Activated naive CD8-positive, alpha-beta T cell treated with anti-CD3 and anti-CD28 coated beads, Interleukin-2, amount 50 U/mL, for 24 hours (primary cell): ENCODE measurements at regions not wholly inside any gene's neighbourhood (a gene's known extent, or its start where the extent isn't known, plus 50 kb on each side); places are given as distances from the start of the nearest gene placed in this dataset.

Experiments used
- ATAC-seq: fragments of 150-1000 bp; cut with Tn5 transposase; one replicate; pipeline ENCODE4 v1.10.0; 2021
- DNase-seq: peaks from one replicate; pipeline ENCODE4 v3.0.0; 2021
- H3K27ac Mint-ChIP-seq: one replicate; pipeline ENCODE4 v1.8.0; 2021; ENCODE audit warnings: mild to moderate bottlenecking, mixed read lengths
- H3K27me3 Mint-ChIP-seq: one replicate; pipeline ENCODE4 v1.8.0; 2021; ENCODE audit warnings: mixed read lengths
- H3K36me3 Mint-ChIP-seq: one replicate; pipeline ENCODE4 v1.8.0; 2021; ENCODE audit warnings: low read depth, mixed read lengths
- H3K4me1 Mint-ChIP-seq: one replicate; pipeline ENCODE4 v1.8.0; 2021; ENCODE audit warnings: mixed read lengths
- H3K4me3 Mint-ChIP-seq: one replicate; pipeline ENCODE4 v1.8.0; 2021; ENCODE audit warnings: mild to moderate bottlenecking, moderate library complexity, mixed read lengths
- H3K9me3 Mint-ChIP-seq: one replicate; pipeline ENCODE4 v1.8.0; 2021; ENCODE audit warnings: mixed read lengths

- Mint-ChIP-seq H3K9me3 (peaks cover 5% of the 10 kb centered on the region), H3K27ac (peak overlapping the region; percentile 87), H3K4me3 (peak overlapping the region; percentile 18), H3K36me3 (peaks cover 2% of the 10 kb centered on the region), H3K4me1 (peaks cover 43% of the 10 kb centered on the region), H3K27me3 (peaks cover 20% of the 10 kb centered on the region)
- peak; percentile 79 for ATAC-seq
- DNase-seq, result no peak
Observed at GRCh38 chr10:8577686-8578085, 523.2 kb downstream of the GATA3 start.

- Mint-ChIP-seq H3K9me3 (no peaks in the 10 kb centered on the region), H3K4me3 (no peak overlapping the region), H3K4me1 (peaks cover 33% of the 10 kb centered on the region), H3K36me3 (no peaks in the 10 kb centered on the region), H3K27me3 (peaks cover 10% of the 10 kb centered on the region), H3K27ac (no peak overlapping the region)
- no peak for DNase-seq
- ATAC-seq, result no peak
Observed at GRCh38 chr10:8581521-8582225, 527.2 kb downstream of the GATA3 start.

- no peaks in the 10 kb centered on the region for H3K9me3 Mint-ChIP-seq
- peaks cover 24% of the 10 kb centered on the region for H3K27me3 Mint-ChIP-seq
- no peak overlapping the region for H3K27ac Mint-ChIP-seq
- peaks cover 25% of the 10 kb centered on the region for H3K4me1 Mint-ChIP-seq
- ATAC-seq (no peak), DNase-seq (no peak)
- H3K4me3 Mint-ChIP-seq, result no peak overlapping the region
- H3K36me3 Mint-ChIP-seq, result no peaks in the 10 kb centered on the region
Observed at GRCh38 chr10:8583096-8583495, 528.6 kb downstream of the GATA3 start.

- DNase-seq (no peak), ATAC-seq (no peak)
- Mint-ChIP-seq H3K36me3 (no peaks in the 10 kb centered on the region), H3K27ac (no peak overlapping the region), H3K9me3 (no peaks in the 10 kb centered on the region), H3K27me3 (peaks cover 34% of the 10 kb centered on the region), H3K4me3 (no peak overlapping the region), H3K4me1 (peaks cover 15% of the 10 kb centered on the region)
Observed at GRCh38 chr10:8584666-8585065, 530.2 kb downstream of the GATA3 start.

- Mint-ChIP-seq H3K4me1 (peaks cover 15% of the 10 kb centered on the region), H3K27ac (peak overlapping the region; percentile 52), H3K9me3 (no peaks in the 10 kb centered on the region), H3K4me3 (no peak overlapping the region), H3K27me3 (peaks cover 31% of the 10 kb centered on the region), H3K36me3 (no peaks in the 10 kb centered on the region)
- DNase-seq (no peak), ATAC-seq (peak; percentile 80)
Observed at GRCh38 chr10:8586504-8586903, 532.0 kb downstream of the GATA3 start.

- Mint-ChIP-seq H3K36me3 (no peaks in the 10 kb centered on the region), H3K4me1 (peaks cover 12% of the 10 kb centered on the region), H3K9me3 (no peaks in the 10 kb centered on the region), H3K4me3 (no peak overlapping the region), H3K27ac (no peak overlapping the region), H3K27me3 (peaks cover 31% of the 10 kb centered on the region)
- DNase-seq (no peak), ATAC-seq (no peak)
Observed at GRCh38 chr10:8588135-8588534, 533.6 kb downstream of the GATA3 start.

- Mint-ChIP-seq H3K4me1 (peaks cover 12% of the 10 kb centered on the region), H3K27ac (no peak overlapping the region), H3K27me3 (peaks cover 24% of the 10 kb centered on the region), H3K4me3 (no peak overlapping the region), H3K36me3 (no peaks in the 10 kb centered on the region), H3K9me3 (no peaks in the 10 kb centered on the region)
- DNase-seq, result no peak
- ATAC-seq, result no peak
Observed at GRCh38 chr10:8590518-8590917, 536.0 kb downstream of the GATA3 start.

GRCh38 chr10:8591640-8592039, 537.2 kb downstream of the GATA3 start:
- DNase-seq, result no peak
- no peak for ATAC-seq
- no peaks in the 10 kb centered on the region for H3K9me3 Mint-ChIP-seq

GRCh38 chr10:8594176-8594575, 539.7 kb downstream of the GATA3 start:
- Mint-ChIP-seq H3K27ac (no peak overlapping the region), H3K36me3 (no peaks in the 10 kb centered on the region), H3K27me3 (peaks cover 6% of the 10 kb centered on the region), H3K9me3 (no peaks in the 10 kb centered on the region), H3K4me3 (no peak overlapping the region), H3K4me1 (no peaks in the 10 kb centered on the region)
- ATAC-seq, result no peak
- no peak for DNase-seq

More at GRCh38 chr10:8591640-8592039, 537.2 kb downstream of the GATA3 start:
- Mint-ChIP-seq H3K36me3 (no peaks in the 10 kb centered on the region), H3K4me1 (peaks cover 6% of the 10 kb centered on the region), H3K4me3 (no peak overlapping the region), H3K27me3 (peaks cover 26% of the 10 kb centered on the region), H3K27ac (no peak overlapping the region)

GRCh38 chr10:8594711-8595110, 540.2 kb downstream of the GATA3 start:
- Mint-ChIP-seq H3K4me1 (peaks cover 2% of the 10 kb centered on the region), H3K36me3 (no peaks in the 10 kb centered on the region), H3K27ac (no peak overlapping the region), H3K4me3 (no peak overlapping the region), H3K9me3 (no peaks in the 10 kb centered on the region), H3K27me3 (peaks cover 6% of the 10 kb centered on the region)
- no peak for ATAC-seq
- no peak for DNase-seq

- no peak overlapping the region for H3K4me3 Mint-ChIP-seq
- no peak overlapping the region for H3K27ac Mint-ChIP-seq
- H3K36me3 Mint-ChIP-seq, result no peaks in the 10 kb centered on the region
- ATAC-seq (no peak), DNase-seq (no peak)
- peaks cover 6% of the 10 kb centered on the region for H3K4me1 Mint-ChIP-seq
- H3K27me3 Mint-ChIP-seq, result peaks cover 6% of the 10 kb centered on the region
- no peaks in the 10 kb centered on the region for H3K9me3 Mint-ChIP-seq
Observed at GRCh38 chr10:8595140-8595539, 540.7 kb downstream of the GATA3 start.

- H3K27ac Mint-ChIP-seq, result no peak overlapping the region
- H3K4me3 Mint-ChIP-seq, result no peak overlapping the region
- DNase-seq (no peak), ATAC-seq (no peak)
- no peaks in the 10 kb centered on the region for H3K36me3 Mint-ChIP-seq
- peaks cover 6% of the 10 kb centered on the region for H3K27me3 Mint-ChIP-seq
- no peaks in the 10 kb centered on the region for H3K9me3 Mint-ChIP-seq
- peaks cover 8% of the 10 kb centered on the region for H3K4me1 Mint-ChIP-seq
Observed at GRCh38 chr10:8596929-8597472, 542.5 kb downstream of the GATA3 start.

- H3K4me1 Mint-ChIP-seq, result peaks cover 8% of the 10 kb centered on the region
- ATAC-seq, result peak; percentile 63
Observed at GRCh38 chr10:8600192-8600591, 545.7 kb downstream of the GATA3 start.

GRCh38 chr10:8602821-8603220, 548.3 kb downstream of the GATA3 start:
- Mint-ChIP-seq H3K4me1 (peaks cover 8% of the 10 kb centered on the region), H3K9me3 (peaks cover 29% of the 10 kb centered on the region), H3K36me3 (peaks cover 2% of the 10 kb centered on the region), H3K4me3 (no peak overlapping the region), H3K27me3 (peaks cover 8% of the 10 kb centered on the region), H3K27ac (no peak overlapping the region)
- no peak for ATAC-seq
- DNase-seq, result no peak

More at GRCh38 chr10:8600192-8600591, 545.7 kb downstream of the GATA3 start:
- Mint-ChIP-seq H3K27ac (no peak overlapping the region), H3K4me3 (no peak overlapping the region), H3K9me3 (peaks cover 11% of the 10 kb centered on the region), H3K27me3 (peaks cover 11% of the 10 kb centered on the region), H3K36me3 (no peaks in the 10 kb centered on the region)
- no peak for DNase-seq

GRCh38 chr10:8614054-8614565, 559.6 kb downstream of the GATA3 start:
- peaks cover 10% of the 10 kb centered on the region for H3K9me3 Mint-ChIP-seq
- ATAC-seq, result no peak
- peaks cover 5% of the 10 kb centered on the region for H3K27me3 Mint-ChIP-seq
- DNase-seq, result no peak
- H3K27ac Mint-ChIP-seq, result no peak overlapping the region
- peaks cover 2% of the 10 kb centered on the region for H3K36me3 Mint-ChIP-seq
- no peak overlapping the region for H3K4me3 Mint-ChIP-seq
- H3K4me1 Mint-ChIP-seq, result peaks cover 19% of the 10 kb centered on the region
